Left kidney (tissue), 1 donor: ENCODE measurements at regions not wholly inside any gene's neighbourhood (a gene's known extent, or its start where the extent isn't known, plus 50 kb on each side); places are given as distances from the start of the nearest gene placed in this dataset.

Source experiments
- DNase-seq: peaks from one replicate; pipeline ENCODE4 v3.0.0-alpha.2; 2013

GRCh38 chr6:159118924-159119323 lies 50.3 kb upstream of the FNDC1 start:
- no peak for DNase-seq

DNA sequence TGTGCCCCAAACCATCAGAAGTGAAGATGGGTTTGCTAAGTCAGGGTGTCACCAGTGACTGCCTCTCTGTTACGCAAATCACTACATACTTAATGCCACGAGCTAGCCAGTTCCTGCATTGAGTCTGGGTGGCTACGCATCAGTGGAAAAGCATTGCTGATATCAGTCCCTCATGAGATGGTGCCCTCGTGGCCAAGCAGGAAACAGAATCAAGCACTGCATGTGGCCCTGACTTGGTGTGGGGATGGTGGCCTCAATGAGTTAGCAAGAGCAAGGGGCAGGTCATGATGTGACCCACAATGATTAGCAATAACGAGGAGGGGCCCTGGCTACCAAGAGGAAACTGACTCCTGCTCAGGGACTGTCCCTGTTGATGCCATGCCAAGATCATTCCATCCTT lies 51.6 kb upstream of the FNDC1 start:
- DNase-seq: no peak

- DNase-seq: no peak
Measured at GRCh38 chr6:159117046-159117445, 52.2 kb upstream of the FNDC1 start.

DNA sequence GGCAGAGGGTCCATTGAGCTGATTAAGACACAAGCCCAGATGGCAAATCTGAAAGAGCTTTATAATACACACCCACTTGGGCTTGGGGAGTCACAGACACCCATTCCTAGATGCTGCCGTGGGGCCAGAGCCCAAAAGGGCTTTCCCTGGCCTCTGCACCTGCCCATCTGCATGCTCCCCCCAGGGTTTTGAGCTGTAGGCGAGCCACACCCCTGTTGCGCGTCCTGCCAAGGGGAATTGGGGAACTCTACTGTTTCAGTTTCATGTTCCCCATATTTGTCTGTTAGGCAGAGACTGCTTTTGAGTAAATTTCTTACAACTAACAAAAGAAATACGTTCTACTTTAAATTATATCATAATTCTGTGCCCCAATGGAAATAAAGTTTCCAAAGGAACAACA lies 52.9 kb upstream of the FNDC1 start:
- no peak for DNase-seq

DNA sequence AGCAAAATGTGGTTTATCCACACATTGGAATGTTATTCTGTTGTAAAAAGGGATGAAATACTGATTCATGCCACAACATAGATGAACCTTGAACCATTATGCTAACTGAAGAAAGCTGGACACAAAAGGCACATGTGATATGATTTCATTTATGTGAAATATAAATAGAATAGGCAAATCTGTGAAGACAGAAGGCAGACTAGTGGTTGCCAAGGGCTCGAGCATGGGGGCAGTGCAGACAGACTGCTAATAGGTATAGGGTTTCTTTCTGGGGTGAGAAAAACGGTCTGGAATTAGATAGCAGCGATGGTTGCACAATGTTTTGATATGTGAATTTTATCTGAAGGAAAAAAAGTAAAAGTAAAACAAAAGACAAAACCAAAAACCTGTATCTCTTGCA lies 54.6 kb upstream of the FNDC1 start:
- DNase-seq: no peak

GRCh38 chr6:159113223-159113622 lies 56.0 kb upstream of the FNDC1 start:
- DNase-seq: no peak

DNA sequence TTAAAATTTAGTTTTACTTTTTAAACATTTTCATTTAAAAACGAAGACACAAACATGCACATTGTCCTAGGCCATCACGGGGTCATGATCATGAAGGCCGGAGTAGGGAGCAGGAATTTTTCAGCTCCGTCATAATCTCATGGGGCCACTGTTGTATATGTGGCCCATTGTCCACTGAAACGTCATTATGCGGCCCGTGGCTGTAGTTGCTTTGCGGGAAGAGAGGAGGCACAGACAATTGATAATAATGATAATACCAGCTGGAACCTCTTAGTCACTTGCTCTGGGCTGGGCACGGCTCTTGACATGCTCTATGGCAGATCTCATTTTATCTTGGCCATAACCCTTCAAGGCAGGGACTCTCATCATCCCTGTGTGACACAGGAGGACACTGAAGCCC lies 56.5 kb upstream of the FNDC1 start:
- DNase-seq: no peak

DNA sequence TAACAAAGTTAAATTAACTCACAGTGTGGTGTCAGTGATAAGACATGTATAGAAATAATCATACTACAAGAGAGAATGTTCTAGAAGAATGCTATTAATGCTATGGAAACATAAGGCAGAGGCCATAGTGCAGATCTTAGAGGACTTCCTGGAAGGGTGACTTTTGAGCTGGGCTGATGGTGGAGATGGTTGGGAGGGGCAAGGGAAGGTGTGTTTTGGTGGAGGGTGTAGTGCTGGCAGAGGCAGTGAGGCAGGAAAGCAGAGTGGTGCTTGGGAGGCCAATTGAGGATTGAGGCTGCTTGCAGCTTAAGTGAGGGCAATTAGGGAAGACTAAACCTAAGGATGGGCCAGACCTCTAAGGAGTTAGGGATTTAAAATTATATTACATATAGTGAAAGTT lies 58.5 kb upstream of the FNDC1 start:
- no peak for DNase-seq

DNA sequence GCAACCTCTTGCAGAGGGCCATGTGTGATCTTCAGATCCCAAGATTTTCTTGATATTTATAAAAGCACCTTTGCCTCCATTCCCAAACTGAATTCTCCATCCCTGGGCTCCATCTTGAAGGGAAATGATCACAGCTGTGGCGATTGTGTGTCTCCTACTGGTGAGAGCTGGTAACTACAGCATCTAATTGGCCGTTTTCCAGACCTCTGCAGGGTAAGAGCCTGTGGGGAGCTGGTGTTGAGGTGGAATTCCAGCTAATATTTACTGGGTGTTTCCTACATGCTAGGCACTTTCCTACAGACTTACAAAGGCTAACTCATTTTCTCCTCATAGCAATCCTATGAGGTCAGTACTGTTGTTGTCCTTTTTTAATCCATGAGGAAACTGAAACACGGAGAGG lies 59.2 kb upstream of the FNDC1 start:
- peak; percentile 31 for DNase-seq

- DNase-seq: no peak
Measured at GRCh38 chr6:159109391-159109790, 59.8 kb upstream of the FNDC1 start.

DNA sequence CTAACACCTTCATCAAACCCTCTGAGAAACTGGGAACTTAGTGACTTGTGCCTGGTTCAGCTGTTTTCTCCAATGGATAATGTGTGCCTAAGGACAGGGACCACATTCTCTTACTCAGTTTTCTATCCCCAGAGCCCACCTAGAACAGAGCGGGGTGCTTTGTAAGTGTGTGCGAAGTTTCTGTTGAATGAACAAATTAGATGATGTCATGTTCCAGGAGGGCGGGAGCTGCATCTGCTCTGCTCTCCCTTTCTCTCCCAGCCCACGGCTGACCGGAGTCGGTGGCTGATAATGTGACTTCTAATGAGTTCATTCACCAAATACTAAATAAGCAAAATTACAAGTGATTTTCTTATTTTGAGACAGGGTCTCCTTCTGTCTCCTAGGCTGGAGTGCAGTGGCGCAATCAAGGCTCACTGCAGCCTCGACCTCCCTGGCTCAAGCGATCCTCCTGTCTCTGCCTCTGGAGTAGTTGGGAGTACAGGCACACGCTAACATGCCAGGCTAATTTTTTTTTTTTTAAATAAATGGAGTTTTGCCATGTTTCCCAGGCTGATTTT lies 60.7 kb upstream of the FNDC1 start:
- DNase-seq: no peak

DNA sequence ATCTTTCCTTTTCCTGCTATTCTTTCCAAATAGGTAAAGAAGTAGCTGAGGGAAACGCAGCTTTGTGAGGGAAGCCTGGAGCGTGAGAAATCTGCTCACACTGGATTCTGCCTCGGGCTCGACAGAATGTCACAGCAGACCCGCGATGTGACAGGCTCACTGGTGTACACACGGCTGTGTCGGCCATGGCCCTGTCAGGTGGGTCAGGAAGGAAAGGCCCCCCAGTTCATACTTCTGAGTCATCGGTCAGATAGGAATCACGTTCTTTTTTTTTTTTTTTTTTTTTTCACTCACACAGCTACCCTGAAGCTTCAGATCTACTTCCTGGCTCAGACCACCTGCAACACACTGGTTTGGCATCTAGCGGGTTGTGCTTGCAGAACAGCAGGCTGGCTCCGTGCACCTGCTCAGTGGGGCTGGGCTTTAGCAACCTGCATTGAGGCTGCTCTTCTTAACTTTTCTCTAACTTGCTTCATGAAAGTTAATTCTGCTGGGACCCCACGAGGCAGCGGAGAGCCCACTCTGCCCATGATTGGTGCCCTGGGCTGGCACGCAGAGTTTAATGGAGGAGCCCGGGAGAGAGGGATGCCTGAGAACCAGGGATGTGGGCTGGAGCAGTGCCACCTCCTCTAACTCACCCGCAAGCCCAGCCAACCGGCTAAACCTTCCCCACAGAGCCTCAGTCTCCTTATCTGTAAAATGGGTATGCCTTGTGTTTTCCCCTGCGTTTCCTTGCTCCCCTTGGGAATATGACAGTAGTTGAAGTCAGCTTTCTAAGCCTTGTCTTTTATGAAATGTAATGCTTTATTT lies 61.5 kb upstream of the FNDC1 start:
- no peak for DNase-seq

GRCh38 chr6:159106627-159107241 lies 61.9 kb upstream of the TAGAP start:
- peak; percentile 47 for DNase-seq

- DNase-seq: no peak
Measured at GRCh38 chr6:159105716-159106115, 60.9 kb upstream of the TAGAP start.

- DNase-seq: no peak
Measured at GRCh38 chr6:159104931-159105330, 60.1 kb upstream of the TAGAP start.

DNA sequence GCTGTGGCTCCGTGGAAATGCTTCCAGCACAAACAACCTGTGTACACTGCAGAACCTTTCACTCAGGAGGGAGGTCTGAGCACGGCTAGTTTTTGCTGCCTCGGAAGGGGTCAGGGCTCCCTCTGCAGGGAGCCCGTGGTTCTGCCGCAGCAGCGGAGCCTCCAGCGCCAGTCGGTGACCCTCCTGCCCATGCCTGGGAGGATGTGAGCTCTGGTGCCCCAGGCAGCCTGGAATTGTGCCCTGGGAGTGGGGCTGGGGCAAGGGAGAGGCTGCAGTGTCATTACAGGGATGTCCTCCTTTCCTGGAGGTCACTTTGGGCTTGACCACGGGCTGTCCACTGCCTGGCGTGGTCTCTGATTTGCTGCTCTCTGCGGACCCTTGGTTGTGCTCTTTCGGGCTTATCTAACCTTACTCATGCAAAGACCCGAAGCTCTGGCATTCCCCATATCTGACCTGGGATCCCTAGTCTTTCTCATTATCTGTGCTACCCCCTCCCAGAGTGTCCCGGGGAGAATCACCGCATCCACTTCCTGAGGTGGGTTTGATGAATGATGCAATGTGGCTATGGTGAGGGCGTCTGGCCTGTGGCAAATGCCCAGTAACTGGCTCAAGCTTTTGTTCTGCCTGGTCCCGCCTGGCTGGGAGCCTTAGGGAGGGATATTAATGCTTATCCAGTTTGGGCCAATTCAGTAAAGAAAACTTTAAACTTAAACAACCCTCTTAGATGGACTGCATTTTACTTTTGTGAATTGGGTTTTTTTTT lies 59.6 kb upstream of the TAGAP start:
- peak; percentile 35 for DNase-seq

DNA sequence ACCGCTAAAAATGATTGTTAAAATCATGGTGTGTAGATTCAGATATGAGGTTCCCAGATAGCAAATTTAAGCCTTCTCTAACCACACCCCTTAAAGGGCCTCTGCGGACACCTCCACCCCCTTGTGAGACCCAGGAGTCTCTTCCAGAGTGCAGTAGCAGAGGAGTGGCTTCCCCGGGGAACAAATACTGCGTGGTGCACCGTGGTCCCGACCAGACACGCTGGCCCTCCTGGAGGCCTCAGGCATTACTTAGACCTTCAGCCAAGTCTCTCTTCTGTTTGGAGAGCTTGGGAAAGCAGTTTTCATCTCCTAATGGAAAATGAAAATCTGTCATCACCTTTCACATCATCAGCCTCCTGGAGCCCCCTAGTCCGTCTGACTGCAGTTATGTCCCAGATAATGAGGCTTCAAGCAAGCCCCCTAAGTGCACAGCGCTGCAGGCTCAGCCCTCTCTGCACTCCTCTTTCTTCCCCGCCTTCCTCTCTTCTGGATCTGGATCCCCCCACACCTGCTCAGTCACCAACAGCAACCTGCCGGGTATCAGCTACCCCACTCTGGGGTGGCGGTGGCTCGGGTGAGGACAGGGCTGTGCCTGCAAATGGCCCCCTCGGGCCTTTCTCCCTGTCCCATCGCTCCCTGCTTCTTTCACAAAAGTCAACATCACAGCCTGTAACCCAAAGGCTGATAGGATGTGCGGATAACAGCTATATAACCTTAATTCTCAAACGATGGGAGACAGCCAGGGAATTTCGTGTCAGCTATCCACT lies 58.8 kb upstream of the TAGAP start:
- DNase-seq: no peak

- DNase-seq: no peak
Measured at GRCh38 chr6:159102373-159103160, 57.8 kb upstream of the TAGAP start.

DNA sequence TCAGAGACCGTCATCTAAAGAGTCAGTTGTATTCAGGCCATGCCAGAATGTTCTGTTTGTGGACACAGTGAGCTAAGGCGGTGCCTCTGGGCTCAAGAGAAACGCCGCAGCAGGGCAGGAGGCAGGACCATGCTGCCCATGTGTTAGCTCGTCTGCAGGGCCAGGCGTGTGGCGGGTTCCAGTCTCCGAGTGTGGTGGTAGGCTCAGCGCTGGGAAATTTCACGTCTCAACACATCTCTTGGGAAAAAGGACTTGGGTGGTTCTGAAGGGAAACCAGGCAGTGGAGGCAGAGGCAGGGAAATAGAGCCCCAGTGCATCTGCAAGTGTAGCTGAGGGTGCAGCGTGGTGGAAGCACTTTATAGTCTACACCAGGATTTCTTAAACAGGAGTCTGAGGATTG lies 56.9 kb upstream of the TAGAP start:
- no peak for DNase-seq

- no peak for DNase-seq
Measured at GRCh38 chr6:159100395-159101182, 55.8 kb upstream of the TAGAP start.
